ENCODE measurements at regions not wholly inside any gene's neighbourhood (a gene's known extent, or its start where the extent isn't known, plus 50 kb on each side); places are given as distances from the start of the nearest gene placed in this dataset.

DNA sequence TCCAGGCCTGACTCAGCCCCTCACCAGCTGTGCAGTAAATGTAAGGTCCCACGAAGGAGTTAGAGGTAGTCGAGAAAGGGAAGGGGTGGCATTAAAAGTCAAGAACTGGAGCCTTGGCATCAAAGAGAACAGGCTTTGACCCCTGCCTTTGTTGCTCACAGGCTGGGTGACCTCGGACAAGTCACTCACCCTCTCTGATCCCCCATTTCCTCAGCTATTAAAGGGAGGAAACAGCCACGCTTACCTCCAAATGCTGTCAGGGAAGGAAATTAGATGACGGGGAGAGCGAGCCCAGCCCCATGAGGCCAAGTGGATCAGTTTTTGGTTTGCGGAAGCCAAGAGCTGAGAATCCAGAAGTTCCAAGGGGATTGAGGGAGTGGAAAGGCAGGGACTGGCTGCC, 104.9 kb upstream of the MYL2 start:
- no peaks in the 10 kb centered on the region for H3K4me1 ChIP-seq (ENCODE audit: control insufficient read depth, insufficient read depth, low read length)
- no peak for TF ChIP-seq YY2 (tag by site-specific recombination; IDR thresholded peaks at IDR 0.05)
- peak; percentile 65; the same call in 1 of the 2 replicates for TF ChIP-seq ZNF768 (tag by site-specific recombination; IDR thresholded peaks at IDR 0.05)
- no peaks in the 10 kb centered on the region for H3K36me3 ChIP-seq (ENCODE audit: control insufficient read depth in 2 of 2, insufficient read depth in 1 of 2, low read length in 2 of 2)
- POLR2A ChIA-PET = no interaction called here
- no peak overlapping the region for H3K27ac ChIP-seq (ENCODE audit: extremely low read depth, low read depth, low read length)
- CTCF ChIA-PET = interaction anchor here (1.0 to 10.0 kb wide), 6 partner anchors 13 to 276 kb away, joined by 3 to 105 read pairs (median 4); no protein-coding TSS in a partner anchor
- no peaks in the 10 kb centered on the region for H3K9me3 ChIP-seq (ENCODE audit: control insufficient read depth, insufficient read depth, low read depth, low read length)
- no peak overlapping the region for H3K4me3 ChIP-seq (ENCODE audit: low read depth, low read length)

- no peak overlapping the region for H3K27ac ChIP-seq (ENCODE audit: extremely low read depth, low read depth, low read length)
- H3K4me3 ChIP-seq (ENCODE audit: low read depth, low read length) = no peak overlapping the region
- no peaks in the 10 kb centered on the region for H3K4me1 ChIP-seq (ENCODE audit: control insufficient read depth, insufficient read depth, low read length)
- CTCF ChIA-PET = interaction anchor here (0.6 to 10.0 kb wide), 26 partner anchors 9 to 472 kb away, joined by 3 to 105 read pairs (median 3); no protein-coding TSS in a partner anchor
- POLR2A ChIA-PET = no interaction called here
- H3K9me3 ChIP-seq (ENCODE audit: control insufficient read depth, insufficient read depth, low read depth, low read length) = no peaks in the 10 kb centered on the region
- no peaks in the 10 kb centered on the region for H3K36me3 ChIP-seq (ENCODE audit: control insufficient read depth in 2 of 2, insufficient read depth in 1 of 2, low read length in 2 of 2)
- TF ChIP-seq ZNF423 (tag by site-specific recombination; IDR thresholded peaks at IDR 0.05) (no peak), HOXA7 (CRISPR knock-in tag; IDR thresholded peaks at IDR 0.05; ENCODE audit: borderline replicate concordance) (no peak), ZBTB26 (tag by site-specific recombination; optimal IDR thresholded peaks at IDR 0.05) (no peak), ZFP37 (tag by site-specific recombination; IDR thresholded peaks at IDR 0.05) (no peak), ZNF677 (tag by site-specific recombination; IDR thresholded peaks at IDR 0.05) (no peak), ZFP3 (tag by site-specific recombination; IDR thresholded peaks at IDR 0.05; ENCODE audit: low read depth) (no peak), ZNF302 (tag by site-specific recombination; IDR thresholded peaks at IDR 0.05; ENCODE audit: low read depth) (no peak), MEIS1 (CRISPR knock-in tag; IDR thresholded peaks at IDR 0.05; ENCODE audit: borderline replicate concordance) (no peak), ZBTB8A (tag by site-specific recombination; IDR thresholded peaks at IDR 0.05) (0 out of 2 replicates have a peak, but pooled peaks have one; percentile 27), GLIS1 (tag by site-specific recombination; IDR thresholded peaks at IDR 0.05) (peak; percentile 67), SP7 (tag by site-specific recombination; IDR thresholded peaks at IDR 0.05) (no peak), GLIS2 (tag by site-specific recombination; IDR thresholded peaks at IDR 0.05) (peak; percentile 77), CTCF (tag by site-specific recombination; IDR thresholded peaks at IDR 0.05) (peak; percentile 84), KLF1 (tag by site-specific recombination; IDR thresholded peaks at IDR 0.05) (peak; percentile 16; the same call in 1 of the 2 replicates), ZNF2 (tag by site-specific recombination; IDR thresholded peaks at IDR 0.05) (peak; percentile 87), IKZF3 (tag by site-specific recombination; IDR thresholded peaks at IDR 0.05) (0 out of 2 replicates have a peak, but pooled peaks have one; percentile 27)
- TF ChIP-seq, protein P1, sequence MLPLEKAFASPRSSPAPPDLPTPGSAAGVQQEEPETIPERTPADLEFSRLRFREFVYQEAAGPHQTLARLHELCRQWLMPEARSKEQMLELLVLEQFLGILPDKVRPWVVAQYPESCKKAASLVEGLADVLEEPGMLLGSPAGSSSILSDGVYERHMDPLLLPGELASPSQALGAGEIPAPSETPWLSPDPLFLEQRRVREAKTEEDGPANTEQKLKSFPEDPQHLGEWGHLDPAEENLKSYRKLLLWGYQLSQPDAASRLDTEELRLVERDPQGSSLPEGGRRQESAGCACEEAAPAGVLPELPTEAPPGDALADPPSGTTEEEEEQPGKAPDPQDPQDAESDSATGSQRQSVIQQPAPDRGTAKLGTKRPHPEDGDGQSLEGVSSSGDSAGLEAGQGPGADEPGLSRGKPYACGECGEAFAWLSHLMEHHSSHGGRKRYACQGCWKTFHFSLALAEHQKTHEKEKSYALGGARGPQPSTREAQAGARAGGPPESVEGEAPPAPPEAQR (tag by site-specific recombination; IDR thresholded peaks at IDR 0.05) = no peak
- TF ChIP-seq, protein P2, sequence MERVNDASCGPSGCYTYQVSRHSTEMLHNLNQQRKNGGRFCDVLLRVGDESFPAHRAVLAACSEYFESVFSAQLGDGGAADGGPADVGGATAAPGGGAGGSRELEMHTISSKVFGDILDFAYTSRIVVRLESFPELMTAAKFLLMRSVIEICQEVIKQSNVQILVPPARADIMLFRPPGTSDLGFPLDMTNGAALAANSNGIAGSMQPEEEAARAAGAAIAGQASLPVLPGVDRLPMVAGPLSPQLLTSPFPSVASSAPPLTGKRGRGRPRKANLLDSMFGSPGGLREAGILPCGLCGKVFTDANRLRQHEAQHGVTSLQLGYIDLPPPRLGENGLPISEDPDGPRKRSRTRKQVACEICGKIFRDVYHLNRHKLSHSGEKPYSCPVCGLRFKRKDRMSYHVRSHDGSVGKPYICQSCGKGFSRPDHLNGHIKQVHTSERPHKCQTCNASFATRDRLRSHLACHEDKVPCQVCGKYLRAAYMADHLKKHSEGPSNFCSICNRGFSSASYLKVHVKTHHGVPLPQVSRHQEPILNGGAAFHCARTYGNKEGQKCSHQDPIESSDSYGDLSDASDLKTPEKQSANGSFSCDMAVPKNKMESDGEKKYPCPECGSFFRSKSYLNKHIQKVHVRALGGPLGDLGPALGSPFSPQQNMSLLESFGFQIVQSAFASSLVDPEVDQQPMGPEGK (tag by site-specific recombination; IDR thresholded peaks at IDR 0.05) = 0 out of 2 replicates have a peak, but pooled peaks have one; percentile 41
- TF ChIP-seq, protein P3, sequence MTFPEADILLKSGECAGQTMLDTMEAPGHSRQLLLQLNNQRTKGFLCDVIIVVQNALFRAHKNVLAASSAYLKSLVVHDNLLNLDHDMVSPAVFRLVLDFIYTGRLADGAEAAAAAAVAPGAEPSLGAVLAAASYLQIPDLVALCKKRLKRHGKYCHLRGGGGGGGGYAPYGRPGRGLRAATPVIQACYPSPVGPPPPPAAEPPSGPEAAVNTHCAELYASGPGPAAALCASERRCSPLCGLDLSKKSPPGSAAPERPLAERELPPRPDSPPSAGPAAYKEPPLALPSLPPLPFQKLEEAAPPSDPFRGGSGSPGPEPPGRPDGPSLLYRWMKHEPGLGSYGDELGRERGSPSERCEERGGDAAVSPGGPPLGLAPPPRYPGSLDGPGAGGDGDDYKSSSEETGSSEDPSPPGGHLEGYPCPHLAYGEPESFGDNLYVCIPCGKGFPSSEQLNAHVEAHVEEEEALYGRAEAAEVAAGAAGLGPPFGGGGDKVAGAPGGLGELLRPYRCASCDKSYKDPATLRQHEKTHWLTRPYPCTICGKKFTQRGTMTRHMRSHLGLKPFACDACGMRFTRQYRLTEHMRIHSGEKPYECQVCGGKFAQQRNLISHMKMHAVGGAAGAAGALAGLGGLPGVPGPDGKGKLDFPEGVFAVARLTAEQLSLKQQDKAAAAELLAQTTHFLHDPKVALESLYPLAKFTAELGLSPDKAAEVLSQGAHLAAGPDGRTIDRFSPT (tag by site-specific recombination; IDR thresholded peaks at IDR 0.05) = no peak
- TF ChIP-seq, protein P4, sequence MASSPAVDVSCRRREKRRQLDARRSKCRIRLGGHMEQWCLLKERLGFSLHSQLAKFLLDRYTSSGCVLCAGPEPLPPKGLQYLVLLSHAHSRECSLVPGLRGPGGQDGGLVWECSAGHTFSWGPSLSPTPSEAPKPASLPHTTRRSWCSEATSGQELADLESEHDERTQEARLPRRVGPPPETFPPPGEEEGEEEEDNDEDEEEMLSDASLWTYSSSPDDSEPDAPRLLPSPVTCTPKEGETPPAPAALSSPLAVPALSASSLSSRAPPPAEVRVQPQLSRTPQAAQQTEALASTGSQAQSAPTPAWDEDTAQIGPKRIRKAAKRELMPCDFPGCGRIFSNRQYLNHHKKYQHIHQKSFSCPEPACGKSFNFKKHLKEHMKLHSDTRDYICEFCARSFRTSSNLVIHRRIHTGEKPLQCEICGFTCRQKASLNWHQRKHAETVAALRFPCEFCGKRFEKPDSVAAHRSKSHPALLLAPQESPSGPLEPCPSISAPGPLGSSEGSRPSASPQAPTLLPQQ (tag by site-specific recombination; IDR thresholded peaks at IDR 0.05) = 0 out of 2 replicates have a peak, but pooled peaks have one; percentile 19
- TF ChIP-seq, protein P5, sequence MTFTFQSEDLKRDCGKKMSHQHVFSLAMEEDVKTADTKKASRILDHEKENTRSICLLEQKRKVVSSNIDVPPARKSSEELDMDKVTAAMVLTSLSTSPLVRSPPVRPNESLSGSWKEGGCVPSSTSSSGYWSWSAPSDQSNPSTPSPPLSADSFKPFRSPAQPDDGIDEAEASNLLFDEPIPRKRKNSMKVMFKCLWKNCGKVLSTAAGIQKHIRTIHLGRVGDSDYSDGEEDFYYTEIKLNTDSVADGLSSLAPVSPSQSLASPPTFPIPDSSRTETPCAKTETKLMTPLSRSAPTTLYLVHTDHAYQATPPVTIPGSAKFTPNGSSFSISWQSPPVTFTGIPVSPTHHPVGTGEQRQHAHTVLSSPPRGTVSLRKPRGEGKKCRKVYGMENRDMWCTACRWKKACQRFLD (tag by site-specific recombination; IDR thresholded peaks at IDR 0.05) = no peak
Measured at GRCh38 chr12:111024205-111024801, 103.9 kb upstream of the MYL2 start.

All from HEK293 (cell line).